ENCODE measurements at regions not wholly inside any gene's neighbourhood (a gene's known extent, or its start where the extent isn't known, plus 50 kb on each side); places are given as distances from the start of the nearest gene placed in this dataset.

GRCh38 chr2:37827455-37827854 lies 97.6 kb upstream of the RMDN2 start:
- TF ChIP-seq CTCF (IDR thresholded peaks at IDR 0.05) (no peak), REST (IDR thresholded peaks at IDR 0.05) (no peak), EP300 (IDR thresholded peaks at IDR 0.05) (no peak), POLR2A (IDR thresholded peaks at IDR 0.05; ENCODE audit: low read length) (no peak)

Data from A549 (cell line).